ENCODE measurements at regions not wholly inside any gene's neighbourhood (a gene's known extent, or its start where the extent isn't known, plus 50 kb on each side); places are given as distances from the start of the nearest gene placed in this dataset.

DNA sequence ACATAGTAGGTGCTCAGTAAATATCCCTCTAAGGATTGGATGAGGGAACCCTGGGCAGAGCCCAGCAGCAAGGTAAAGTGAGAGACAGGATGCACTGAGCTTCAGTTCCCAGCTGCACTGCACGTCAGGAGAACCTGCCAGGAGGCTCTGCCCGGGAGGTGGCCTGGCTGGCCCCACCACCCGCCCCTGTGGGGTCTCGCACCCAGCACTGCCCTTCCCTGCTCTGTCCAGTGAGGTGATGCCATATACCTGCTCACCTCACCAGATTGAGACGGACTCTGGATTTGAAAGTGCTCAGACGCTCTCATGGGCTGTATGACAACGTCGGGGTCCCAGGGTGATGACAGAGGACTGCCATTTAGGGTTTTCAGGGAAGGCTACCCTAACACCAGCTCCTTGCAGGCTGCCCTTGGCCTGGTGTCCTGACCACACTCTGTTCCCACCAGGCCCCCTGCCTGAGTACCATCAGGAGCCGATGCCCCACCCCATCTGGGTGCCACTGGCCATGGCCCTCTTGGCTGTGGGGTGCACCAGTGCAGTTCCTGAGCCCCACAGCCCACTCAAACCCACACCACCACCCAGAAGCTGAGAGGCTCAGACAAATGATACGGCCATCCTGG, 61.7 kb upstream of the FGF3 start:
- no peak for DNase-seq (ENCODE audit: low read depth)
- H3K4me3 ChIP-seq (ENCODE audit: control insufficient read depth, low read depth, low read length), result no peak overlapping the region
- TF ChIP-seq, protein P1, sequence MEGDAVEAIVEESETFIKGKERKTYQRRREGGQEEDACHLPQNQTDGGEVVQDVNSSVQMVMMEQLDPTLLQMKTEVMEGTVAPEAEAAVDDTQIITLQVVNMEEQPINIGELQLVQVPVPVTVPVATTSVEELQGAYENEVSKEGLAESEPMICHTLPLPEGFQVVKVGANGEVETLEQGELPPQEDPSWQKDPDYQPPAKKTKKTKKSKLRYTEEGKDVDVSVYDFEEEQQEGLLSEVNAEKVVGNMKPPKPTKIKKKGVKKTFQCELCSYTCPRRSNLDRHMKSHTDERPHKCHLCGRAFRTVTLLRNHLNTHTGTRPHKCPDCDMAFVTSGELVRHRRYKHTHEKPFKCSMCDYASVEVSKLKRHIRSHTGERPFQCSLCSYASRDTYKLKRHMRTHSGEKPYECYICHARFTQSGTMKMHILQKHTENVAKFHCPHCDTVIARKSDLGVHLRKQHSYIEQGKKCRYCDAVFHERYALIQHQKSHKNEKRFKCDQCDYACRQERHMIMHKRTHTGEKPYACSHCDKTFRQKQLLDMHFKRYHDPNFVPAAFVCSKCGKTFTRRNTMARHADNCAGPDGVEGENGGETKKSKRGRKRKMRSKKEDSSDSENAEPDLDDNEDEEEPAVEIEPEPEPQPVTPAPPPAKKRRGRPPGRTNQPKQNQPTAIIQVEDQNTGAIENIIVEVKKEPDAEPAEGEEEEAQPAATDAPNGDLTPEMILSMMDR (IDR thresholded peaks at IDR 0.05; ENCODE audit: control insufficient read depth, insufficient read depth, low read depth, low read length, missing control alignments), result no peak

DNA sequence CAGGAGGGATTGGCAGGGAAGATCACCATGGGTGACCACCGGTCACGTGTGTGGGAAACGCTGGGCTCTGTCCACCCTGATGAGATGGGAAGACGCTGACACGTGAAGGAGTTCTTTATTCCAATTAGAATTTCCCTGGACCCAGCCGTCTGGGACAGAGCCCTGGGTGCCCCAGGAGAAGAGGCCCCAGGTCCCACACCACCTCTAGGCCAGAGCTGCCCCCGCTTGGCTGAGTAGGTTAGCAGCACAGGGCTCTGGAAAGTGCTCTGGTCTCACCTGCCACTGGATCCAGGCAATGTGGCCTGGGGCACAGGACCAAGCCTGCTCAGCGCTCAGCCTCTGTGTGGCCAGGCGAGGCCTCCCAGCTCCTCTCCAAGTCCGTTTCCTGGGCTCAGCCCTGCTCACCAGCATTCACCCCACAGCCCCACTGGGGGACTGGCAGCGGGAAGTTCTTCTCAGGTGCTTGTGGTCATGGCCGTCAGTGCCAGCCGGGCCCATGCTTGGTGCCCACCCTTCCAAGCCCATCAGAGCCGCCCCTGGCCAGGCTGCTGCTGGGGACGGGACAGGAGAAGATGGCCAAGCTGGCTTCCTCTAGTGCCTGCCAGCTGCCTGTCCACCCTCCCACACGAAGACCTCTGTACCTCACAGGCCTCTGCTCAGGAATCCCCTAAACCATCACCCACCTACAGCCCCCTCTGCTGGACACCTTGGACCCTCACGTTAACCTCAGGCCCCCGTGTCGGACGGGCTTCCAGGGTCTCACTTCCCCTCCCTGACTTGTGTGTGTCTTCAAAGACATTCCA, 62.5 kb upstream of the FGF3 start:
- H3K4me3 ChIP-seq (ENCODE audit: control insufficient read depth, low read depth, low read length), result no peak overlapping the region
- TF ChIP-seq, protein P1 (IDR thresholded peaks at IDR 0.05; ENCODE audit: control insufficient read depth, insufficient read depth, low read depth, low read length, missing control alignments), result no peak
- no peak for DNase-seq (ENCODE audit: low read depth)

DNA sequence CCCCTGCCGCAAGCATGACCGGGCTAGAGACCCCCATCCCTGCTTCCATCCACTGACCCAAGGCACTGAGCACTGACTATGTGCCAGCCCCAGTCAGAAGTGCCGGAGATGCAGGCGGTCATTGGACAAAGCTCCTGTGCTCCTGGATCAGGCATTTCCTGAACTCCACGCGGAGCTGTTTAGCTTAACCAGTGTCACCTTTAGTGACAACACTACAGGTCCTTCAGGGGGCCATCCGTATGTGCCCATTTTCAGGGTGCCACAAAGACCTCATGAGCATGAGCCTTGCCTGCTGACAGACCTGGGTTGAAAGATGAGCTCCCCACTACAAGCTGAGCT, 63.0 kb upstream of the FGF3 start:
- no peak overlapping the region for H3K4me3 ChIP-seq (ENCODE audit: control insufficient read depth, low read depth, low read length)
- TF ChIP-seq, protein P1 (IDR thresholded peaks at IDR 0.05; ENCODE audit: control insufficient read depth, insufficient read depth, low read depth, low read length, missing control alignments), result no peak
- no peak for DNase-seq (ENCODE audit: low read depth)

DNA sequence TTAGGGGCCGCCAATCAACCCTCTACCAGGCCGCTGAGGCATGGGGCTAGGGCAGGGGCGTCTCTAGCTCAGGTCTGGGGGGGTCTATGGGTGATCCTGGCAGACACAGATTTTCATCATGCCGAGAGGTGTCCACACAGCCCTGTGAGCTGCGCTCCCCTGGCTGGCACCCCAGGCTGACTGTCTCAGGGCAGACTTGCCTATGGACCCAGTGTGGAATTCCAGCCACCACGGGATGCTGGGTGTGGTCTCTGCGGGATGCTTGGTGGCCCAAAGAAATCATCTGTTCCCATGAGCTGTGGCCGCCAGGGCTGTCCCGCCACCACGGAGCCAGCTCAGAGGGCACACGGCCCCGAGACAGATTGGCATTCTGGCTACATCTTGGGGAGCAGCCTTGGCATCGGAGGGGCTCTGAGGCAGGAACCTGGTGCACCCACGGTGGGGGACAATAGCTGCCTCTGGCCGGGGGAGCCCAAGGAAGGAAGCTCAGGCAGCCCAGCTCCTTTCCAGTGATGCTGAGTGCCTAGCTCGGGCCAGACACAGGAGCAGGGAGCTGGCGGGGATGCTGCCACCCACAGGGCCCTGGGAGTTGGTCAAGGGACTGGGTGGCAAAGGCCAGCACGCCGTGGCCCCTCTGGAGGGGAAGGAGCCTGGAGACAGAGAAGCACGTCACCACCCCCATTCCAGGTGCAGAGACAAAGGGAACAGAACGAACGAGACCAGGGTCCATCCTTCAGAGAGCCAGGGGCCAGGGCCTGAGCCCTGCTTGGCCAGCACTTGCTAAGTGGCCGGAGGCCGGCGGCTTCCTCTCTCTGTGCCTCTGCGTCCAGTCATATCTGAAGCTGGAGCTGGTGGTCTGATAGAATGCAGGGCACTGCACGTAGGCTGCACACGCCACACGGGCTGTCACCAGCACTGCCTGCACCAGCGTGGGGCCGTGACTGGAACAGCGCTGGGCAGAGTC, 64.4 kb upstream of the FGF3 start:
- no peak overlapping the region for H3K4me3 ChIP-seq (ENCODE audit: control insufficient read depth, low read depth, low read length)
- TF ChIP-seq, protein P1 (IDR thresholded peaks at IDR 0.05; ENCODE audit: control insufficient read depth, insufficient read depth, low read depth, low read length, missing control alignments), result no peak
- no peak for DNase-seq (ENCODE audit: low read depth)

DNA sequence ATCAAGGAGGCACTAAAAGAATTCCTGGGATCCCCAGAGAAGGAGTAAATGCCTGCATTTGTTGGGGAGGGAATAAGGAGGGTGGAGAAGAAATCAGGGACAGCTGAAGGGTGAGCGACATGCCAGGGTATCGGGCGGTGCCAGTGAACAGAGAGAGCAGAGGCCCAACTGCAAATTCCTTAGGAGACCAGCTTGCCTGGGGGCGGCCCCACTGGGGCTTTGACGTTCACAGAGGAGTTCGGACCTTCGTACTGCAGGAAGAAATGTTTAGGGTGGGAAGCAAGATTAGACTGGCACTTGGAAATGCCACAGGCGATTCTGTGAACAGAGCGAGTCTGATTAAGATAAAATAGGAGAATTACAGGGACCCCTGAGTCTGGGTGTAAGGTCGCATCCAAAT, 65.1 kb upstream of the FGF3 start:
- TF ChIP-seq, protein P1 (IDR thresholded peaks at IDR 0.05; ENCODE audit: control insufficient read depth, insufficient read depth, low read depth, low read length, missing control alignments), result no peak
- DNase-seq (ENCODE audit: low read depth), result no peak
- no peak overlapping the region for H3K4me3 ChIP-seq (ENCODE audit: control insufficient read depth, low read depth, low read length)

DNA sequence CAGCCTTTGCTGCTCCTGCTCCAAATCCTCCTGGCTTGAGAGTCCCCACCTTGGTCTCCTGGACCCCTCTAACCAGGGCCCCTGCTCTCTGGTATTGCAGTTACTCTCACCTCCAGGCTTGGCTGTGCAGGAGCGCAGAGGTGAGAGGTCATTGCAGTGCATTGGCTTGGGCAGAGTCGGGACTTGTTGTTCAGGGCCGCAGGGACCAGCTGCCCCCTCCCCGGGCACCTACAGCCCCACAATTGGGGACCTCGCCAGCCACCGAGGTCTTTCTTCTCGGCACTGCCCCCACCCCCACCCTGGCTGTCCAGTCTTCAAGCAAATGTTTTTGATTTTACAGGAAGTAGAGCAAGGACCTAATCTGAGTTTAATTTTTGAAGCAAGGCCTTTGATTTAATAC, 65.5 kb upstream of the FGF3 start:
- no peak overlapping the region for H3K4me3 ChIP-seq (ENCODE audit: control insufficient read depth, low read depth, low read length)
- TF ChIP-seq, protein P1 (IDR thresholded peaks at IDR 0.05; ENCODE audit: control insufficient read depth, insufficient read depth, low read depth, low read length, missing control alignments), result no peak
- DNase-seq (ENCODE audit: low read depth), result no peak

Measured in AG09309 (cell line).